GM12875 (cell line): ENCODE measurements at regions not wholly inside any gene's neighbourhood (a gene's known extent, or its start where the extent isn't known, plus 50 kb on each side); places are given as distances from the start of the nearest gene placed in this dataset.

Experiments
- H3K4me3 ChIP-seq: one replicate; pipeline ENCODE4 v1.5.1; 2011; ENCODE audit warnings: low read depth, low read length, control low read depth
- TF ChIP-seq, protein P1 (sequence below): IDR thresholded peaks from 2 replicates; pipeline ENCODE4 v1.5.1; 2011; ENCODE audit warnings: low read depth, mild to moderate bottlenecking, control low read depth, inconsistent platforms, low read length, moderate library complexity, borderline replicate concordance; ENCODE audit not compliant: insufficient read depth

DNA sequence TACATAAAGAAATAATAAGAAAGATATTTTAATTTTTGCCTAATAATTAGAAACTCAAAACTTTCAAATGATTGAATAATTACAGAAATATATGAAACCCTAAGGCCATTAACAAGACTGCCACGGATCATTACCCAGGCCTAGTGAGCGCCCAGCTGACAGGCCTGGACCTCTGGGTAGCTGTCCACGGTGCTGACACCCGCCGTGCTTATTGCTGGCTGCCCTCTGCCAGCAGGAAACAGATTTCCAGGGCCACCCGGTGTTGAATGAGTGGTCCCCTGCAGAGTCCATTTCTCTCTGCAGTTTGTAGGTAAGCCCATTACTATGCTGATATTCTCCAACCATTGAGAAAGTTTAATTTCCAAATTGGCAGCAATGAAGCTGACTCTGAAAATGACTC is 254.4 kb upstream of the GJB5 start:
- TF ChIP-seq, protein P1, sequence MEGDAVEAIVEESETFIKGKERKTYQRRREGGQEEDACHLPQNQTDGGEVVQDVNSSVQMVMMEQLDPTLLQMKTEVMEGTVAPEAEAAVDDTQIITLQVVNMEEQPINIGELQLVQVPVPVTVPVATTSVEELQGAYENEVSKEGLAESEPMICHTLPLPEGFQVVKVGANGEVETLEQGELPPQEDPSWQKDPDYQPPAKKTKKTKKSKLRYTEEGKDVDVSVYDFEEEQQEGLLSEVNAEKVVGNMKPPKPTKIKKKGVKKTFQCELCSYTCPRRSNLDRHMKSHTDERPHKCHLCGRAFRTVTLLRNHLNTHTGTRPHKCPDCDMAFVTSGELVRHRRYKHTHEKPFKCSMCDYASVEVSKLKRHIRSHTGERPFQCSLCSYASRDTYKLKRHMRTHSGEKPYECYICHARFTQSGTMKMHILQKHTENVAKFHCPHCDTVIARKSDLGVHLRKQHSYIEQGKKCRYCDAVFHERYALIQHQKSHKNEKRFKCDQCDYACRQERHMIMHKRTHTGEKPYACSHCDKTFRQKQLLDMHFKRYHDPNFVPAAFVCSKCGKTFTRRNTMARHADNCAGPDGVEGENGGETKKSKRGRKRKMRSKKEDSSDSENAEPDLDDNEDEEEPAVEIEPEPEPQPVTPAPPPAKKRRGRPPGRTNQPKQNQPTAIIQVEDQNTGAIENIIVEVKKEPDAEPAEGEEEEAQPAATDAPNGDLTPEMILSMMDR: no peak
- no peak overlapping the region for H3K4me3 ChIP-seq

DNA sequence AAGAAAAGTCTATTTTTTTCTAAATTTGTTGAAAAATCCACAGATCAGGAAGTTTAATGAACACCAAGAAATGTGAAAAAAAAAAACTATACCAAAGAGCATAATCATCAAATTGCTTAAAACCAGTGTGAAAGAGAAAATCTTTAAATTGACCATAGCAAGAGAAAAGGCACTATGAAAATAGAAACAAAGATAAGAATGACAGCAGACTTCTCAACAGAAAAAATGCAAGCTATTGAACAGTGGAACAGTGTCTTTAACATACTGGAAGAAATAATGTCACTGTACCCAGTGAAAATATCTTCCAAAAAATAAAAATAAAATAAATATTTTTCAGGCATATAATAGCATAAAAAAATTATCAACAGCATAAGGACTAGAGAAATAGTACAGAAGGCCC is 243.0 kb upstream of the GJB5 start:
- H3K4me3 ChIP-seq: no peak overlapping the region
- TF ChIP-seq, protein P1: no peak

DNA sequence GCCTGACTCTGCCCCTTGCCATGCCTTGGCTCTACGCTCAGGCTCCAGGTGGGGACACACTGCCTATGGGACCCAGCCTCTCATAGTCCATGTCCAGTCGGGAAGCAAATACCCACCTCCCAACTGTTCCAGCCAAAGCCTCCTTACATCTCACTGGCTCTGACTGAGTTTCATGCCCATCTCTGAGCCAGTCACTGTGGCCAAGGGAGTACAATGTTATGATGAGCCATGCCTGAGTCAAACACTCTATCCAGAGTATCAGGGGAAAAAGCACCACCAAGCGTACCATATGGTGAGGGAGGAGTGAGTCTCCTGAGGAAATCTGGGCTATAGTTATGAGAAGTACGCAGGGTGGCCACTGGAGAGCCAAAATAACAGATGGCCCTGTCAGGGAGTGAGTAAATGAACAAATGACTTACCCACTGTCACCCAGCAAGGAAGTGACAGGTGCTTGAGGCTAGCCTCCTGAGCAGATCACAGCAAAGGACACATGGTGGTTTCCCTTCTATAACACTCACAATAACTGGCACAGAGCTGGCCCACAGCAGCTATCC is 236.6 kb upstream of the GJB5 start:
- H3K4me3 ChIP-seq: no peak overlapping the region
- TF ChIP-seq, protein P1: no peak

DNA sequence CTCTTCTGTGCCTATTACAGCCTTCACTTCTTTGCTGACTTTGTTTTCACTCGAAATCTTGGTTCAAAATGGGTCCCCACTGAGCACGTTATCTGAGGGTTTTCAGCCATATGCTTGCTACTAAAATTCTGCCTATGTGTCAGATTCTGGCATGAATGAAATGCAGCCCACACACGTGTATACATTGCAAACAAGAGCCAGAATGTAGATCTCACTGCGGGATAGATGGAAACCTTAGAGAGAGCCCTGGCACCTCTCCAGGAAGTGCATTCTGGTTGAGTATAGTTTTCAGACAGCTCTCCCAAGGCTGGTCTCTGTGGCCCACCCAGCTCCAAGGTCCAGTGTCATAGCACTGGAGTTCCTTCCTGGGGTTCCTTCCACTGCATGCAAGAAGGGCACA is 234.7 kb upstream of the GJB5 start:
- TF ChIP-seq, protein P1: no peak
- no peak overlapping the region for H3K4me3 ChIP-seq

DNA sequence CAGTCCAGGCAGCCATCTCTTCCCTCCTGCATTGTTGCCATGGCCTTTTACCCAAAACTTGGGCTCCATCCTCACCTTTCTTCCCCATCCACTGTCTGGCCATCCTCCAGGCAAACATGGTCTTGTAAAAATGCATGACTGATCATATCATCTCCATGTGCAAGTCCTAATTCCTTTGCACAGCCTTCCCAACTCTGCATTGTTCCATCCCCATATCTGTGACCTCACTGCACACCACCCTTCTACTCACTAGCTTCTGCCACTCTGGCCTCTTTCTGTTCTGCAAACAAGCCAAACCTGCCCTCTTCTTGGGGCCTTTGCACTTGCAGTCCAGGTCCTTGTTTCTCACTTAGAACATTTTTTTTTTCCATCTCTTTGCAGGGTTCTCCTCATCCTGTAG is 230.1 kb upstream of the GJB5 start:
- TF ChIP-seq, protein P1: no peak
- no peak overlapping the region for H3K4me3 ChIP-seq

DNA sequence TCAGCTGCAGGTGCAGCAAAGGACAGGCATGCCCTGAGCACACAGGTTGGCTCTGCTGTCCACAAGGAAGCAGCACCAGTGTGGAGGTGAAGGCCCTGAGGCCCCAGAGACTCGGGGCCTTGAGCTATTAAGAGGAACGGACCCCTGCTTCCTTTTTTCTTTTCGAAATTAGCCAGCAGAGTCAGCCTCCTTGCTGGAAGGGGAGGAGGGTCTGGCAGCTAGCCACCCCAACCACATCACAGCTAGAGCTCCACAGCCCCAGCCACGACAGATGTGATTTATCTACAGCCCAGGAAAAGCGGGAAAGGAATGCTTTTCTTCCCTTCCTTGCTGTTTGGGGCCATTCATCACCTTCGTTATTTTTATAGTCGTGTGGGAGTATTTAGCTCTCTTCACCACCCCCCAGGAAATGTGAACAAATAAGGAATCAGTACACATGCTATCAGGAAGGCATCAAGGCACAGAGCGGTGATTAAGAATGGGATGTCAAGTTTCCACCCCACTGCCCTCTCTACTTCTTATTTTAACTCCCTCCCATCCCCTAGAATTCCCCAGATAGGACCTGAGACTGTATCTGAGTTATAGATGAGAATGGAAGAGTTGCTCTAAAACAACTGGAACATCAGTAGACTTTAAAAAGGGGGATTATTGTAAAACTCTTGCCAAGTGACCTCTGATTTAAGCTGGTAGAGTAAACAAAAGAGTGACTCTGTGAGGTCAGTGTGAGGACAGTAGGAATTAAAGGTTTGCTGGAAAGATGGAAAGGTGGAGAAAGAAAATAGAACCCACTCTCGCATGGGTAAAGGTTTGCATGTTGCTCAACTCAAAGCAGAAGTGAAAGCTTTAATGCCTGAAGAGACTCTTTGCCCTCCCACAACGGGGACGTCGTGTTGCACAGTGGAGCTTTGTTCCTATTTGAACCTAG is 224.7 kb upstream of the GJB5 start:
- TF ChIP-seq, protein P1: no peak
- H3K4me3 ChIP-seq: no peak overlapping the region

DNA sequence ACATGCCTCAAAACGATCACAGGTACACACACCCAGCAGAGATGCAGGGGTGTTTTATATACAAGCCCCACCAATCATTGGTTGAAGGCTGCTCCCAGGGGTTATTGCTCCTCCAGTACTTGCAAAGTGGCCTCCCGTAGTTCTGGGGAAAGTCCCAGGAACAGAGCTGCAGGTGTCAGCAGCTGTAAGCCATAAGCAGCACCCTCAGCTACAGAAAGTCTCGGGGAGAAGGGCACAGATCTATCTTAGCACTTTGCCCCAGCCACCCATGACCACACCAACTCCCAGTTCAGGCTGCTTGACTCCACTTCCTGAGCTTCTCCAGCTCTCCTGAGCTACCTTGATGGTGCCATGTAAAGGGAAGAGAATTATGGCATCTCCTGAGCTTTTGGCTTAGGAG is 222.7 kb upstream of the GJB5 start:
- TF ChIP-seq, protein P1: no peak
- no peak overlapping the region for H3K4me3 ChIP-seq
